Gastroesophageal sphincter (tissue), 3 donors: ENCODE measurements at regions not wholly inside any gene's neighbourhood (a gene's known extent, or its start where the extent isn't known, plus 50 kb on each side); places are given as distances from the start of the nearest gene placed in this dataset.
"Not testable (repeated sequence)": the region's sequence is repeated elsewhere in the genome, so short reads cannot be mapped to it uniquely, and the experiment has no call there.

Experiments
- EP300 ChIP-seq: sonication (generic); formaldehyde crosslinking; IDR thresholded peaks from one replicate; pipeline ENCODE4 v1.6.1; 2017; ENCODE audit warnings: antibody characterized with exemption, mild to moderate bottlenecking
- POLR2A ChIP-seq, 2 donors: fragments of 450-650 bp; IDR thresholded peaks; one replicate each; pipeline ENCODE4 v1.6.1; 2017; ENCODE audit warnings: antibody characterized with exemption in 2 of 2, mild to moderate bottlenecking in 2 of 2, moderate library complexity in 1 of 2
- POLR2AphosphoS5 ChIP-seq: sonication (generic); formaldehyde crosslinking; IDR thresholded peaks from one replicate; pipeline ENCODE4 v1.6.1; 2017; ENCODE audit warnings: antibody characterized with exemption
- TF ChIP-seq, protein P1 (sequence below), 4 experiments: fragments of 200-600 bp in 2 of 4; fragments of 450-650 bp in 2 of 4; sonication (generic) in 1 of 4; IDR thresholded peaks; one replicate each; pipeline ENCODE4 v1.5.1; 2017 to 2019; ENCODE audit warnings: antibody characterized with exemption in 4 of 4, mild to moderate bottlenecking in 2 of 4, moderate library complexity in 2 of 4

- not testable (repeated sequence) for TF ChIP-seq POLR2AphosphoS5; POLR2A (IDR thresholded peaks at IDR 0.05); EP300
- TF ChIP-seq, protein P1, sequence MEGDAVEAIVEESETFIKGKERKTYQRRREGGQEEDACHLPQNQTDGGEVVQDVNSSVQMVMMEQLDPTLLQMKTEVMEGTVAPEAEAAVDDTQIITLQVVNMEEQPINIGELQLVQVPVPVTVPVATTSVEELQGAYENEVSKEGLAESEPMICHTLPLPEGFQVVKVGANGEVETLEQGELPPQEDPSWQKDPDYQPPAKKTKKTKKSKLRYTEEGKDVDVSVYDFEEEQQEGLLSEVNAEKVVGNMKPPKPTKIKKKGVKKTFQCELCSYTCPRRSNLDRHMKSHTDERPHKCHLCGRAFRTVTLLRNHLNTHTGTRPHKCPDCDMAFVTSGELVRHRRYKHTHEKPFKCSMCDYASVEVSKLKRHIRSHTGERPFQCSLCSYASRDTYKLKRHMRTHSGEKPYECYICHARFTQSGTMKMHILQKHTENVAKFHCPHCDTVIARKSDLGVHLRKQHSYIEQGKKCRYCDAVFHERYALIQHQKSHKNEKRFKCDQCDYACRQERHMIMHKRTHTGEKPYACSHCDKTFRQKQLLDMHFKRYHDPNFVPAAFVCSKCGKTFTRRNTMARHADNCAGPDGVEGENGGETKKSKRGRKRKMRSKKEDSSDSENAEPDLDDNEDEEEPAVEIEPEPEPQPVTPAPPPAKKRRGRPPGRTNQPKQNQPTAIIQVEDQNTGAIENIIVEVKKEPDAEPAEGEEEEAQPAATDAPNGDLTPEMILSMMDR (IDR thresholded peaks at IDR 0.05): not testable (repeated sequence)
Observed at GRCh38 chr11:89590008-89590632, 98.9 kb upstream of the NOX4 start.
